WTC11 (cell line): ENCODE measurements at regions not wholly inside any gene's neighbourhood (a gene's known extent, or its start where the extent isn't known, plus 50 kb on each side); places are given as distances from the start of the nearest gene placed in this dataset.

ENCODE experiments used
- CTCF ChIP-seq: fragments of 200-600 bp; IDR thresholded peaks from 2 replicates; pipeline ENCODE4 v1.8.0; 2022; ENCODE audit warnings: antibody characterized with exemption
- ZNF263 ChIP-seq: sonication (generic); formaldehyde crosslinking; IDR thresholded peaks from 2 replicates; pipeline ENCODE4 v1.8.1; 2022; ENCODE audit warnings: low read depth, mild to moderate bottlenecking, moderate library complexity, missing genetic modification reagents

- TF ChIP-seq ZNF263 (CRISPR knock-in tag), result no peak
- TF ChIP-seq CTCF, result no peak
These were observed 430.4 kb downstream of the ACTRT1 start for GRCh38 chrX:127621780-127622179.
